ENCODE measurements at regions not wholly inside any gene's neighbourhood (a gene's known extent, or its start where the extent isn't known, plus 50 kb on each side); places are given as distances from the start of the nearest gene placed in this dataset.
A peak's percentile ranks its signal among the peaks of the same experiment; 100 is the strongest.

DNA sequence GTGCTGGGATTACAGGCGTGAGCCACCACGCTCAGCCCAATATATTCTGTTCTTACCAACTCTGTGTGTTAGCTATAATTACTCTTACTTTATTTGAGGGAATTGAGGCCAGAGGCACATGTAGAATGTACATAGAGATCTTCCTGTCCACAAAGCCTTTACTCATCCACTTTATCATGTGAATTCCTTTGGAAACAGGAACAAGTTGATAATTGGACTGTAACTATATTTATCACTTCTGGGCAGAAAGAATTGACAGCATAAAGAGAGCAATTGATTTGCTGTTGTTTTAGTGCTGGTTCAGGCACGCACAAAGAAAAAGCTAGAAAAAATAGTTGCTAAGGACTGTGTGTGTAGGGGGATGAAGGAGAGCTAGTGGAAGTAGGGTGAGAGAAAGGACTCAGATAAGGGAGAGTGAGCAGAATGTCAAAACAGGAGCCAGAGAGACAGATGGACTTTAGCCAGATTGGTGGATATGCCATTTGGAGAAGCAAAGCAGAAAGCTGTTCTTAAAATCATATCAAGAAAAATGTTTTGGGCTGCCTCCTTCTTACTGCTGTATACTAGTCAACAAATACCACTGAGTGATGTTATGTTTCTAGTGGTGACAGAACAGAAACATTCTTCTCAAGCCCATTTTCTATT lies 929.8 kb upstream of the CNTN5 start:
- DNase-seq = peak; percentile 29

DNA sequence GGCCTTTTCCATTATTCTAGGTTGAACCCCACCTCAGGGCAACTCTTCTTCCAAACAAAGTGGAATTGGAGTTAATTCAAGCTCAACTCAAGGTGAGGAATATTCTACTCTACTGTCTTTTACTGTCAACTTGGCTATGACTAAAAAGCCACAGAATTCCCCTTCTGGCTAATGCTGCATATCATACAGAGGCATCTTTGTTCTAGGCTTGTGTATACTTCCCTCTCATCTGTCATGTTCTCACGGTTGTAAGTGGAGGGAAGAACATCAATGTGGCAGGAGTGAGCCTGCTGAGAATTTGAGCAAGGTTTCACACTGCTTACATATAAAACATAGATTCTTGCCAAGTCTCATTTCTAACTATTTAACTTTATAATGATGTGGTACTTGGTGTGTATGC lies 921.4 kb upstream of the CNTN5 start:
- DNase-seq = no peak

DNA sequence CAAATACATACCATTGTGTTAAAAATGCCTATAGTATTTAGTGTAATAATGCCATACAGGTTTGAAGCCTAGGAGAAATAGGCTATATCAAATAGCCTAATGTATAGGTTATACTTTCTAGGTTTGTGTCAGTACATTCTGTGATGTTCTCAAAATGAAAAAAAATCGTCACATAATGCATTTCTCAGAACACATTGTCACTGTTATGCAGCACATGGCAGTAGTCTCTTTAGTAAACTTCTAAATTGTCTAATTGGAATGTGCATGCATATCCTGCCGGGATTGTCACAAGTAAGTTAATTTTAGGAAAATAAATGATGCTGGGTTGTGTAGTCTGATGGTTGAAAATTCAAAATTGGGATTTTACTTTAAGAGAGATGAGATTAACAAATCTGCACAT lies 920.1 kb upstream of the CNTN5 start:
- DNase-seq = no peak

DNA sequence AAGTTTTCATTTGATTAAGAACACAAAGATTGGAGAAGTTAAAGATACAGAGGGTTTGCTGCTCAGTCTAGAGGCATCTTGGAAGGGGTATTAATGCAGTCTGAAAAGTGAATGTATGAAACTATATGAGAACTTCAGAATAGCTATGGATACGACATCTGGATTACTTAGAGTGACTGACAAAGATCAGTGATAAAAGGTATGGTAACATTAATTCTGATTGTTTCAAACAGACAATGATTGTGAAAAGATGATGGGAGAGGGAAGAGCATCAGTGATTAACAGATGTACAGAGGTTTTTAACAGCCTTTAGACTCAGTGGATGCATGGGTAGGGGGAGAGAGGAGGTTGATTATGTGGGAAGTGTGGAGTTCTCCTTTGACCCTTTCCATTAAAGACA lies 919.4 kb upstream of the CNTN5 start:
- DNase-seq = no peak

DNA sequence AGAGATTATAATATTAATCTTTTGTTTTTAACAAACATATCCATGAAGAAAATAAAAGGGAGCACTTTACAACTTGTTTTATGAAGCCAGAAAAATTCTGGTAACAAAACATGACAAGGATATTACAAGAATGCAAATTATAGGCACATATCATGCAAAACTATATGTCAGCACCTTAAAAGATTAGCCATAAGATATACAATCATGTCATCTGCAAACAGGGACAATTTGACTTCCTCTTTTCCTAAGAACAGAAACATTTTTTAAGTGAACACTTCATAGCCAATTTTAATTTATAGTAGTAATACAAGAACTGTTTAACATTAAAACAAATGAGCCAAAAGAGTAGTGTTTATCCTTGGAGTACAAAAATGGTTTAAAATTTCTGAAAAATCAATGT lies 916.5 kb upstream of the CNTN5 start:
- DNase-seq = peak; percentile 45

DNA sequence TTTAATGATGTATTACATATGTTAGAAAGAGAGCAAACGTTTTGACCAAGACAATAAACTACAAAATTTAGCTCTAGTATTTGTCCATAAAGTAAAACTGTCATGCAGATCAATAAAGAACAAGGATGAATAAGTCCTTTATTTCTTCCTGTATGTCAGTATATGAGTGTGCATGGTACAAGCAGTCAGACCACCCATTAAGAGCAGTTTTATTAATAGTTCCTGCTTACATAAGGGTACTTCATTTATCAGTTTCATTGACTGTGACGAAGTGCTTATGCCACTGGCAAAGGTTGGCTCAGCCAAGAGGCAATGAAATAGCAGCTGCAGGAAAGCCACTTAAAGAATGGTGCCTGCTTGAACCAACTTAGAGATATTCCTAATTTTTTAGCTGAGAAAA lies 913.0 kb upstream of the CNTN5 start:
- no peak for DNase-seq

DNA sequence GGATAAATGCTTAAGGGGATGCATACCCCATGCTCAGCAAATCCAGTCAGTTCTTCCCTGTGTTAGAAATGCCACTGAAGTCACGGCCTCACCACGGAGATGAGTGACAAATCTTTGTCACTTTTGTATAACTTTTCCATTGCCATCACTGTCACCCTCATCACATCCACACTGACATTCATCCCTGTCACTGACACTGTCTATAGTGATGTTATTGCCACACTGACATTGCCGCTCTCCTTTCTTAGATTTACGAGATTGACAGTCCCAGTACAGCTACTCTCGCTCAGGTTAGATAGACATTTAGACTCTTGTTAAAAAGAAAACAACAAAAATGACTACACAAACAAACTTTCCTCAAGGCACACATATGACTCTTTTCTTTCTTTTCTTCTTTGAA lies 910.7 kb upstream of the CNTN5 start:
- no peak for DNase-seq

DNA sequence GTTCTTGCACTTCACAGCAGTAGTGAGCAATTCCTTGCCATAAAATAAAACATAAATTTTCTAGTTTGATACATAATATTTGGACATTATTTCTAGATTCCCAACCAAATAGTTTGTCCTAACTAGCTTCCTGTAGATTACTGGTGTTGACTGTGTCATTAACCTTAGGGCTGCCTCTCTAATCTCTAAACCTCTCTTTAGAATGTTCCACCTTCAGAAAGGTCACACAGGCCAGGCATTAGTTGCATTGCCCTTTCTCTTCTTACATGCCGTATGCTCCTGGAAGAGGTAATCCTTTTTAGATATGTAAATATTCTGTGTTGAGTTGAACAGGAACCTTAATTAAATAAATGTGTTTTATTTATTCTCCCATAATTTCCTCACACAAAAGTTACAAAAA lies 904.9 kb upstream of the CNTN5 start:
- no peak for DNase-seq

DNA sequence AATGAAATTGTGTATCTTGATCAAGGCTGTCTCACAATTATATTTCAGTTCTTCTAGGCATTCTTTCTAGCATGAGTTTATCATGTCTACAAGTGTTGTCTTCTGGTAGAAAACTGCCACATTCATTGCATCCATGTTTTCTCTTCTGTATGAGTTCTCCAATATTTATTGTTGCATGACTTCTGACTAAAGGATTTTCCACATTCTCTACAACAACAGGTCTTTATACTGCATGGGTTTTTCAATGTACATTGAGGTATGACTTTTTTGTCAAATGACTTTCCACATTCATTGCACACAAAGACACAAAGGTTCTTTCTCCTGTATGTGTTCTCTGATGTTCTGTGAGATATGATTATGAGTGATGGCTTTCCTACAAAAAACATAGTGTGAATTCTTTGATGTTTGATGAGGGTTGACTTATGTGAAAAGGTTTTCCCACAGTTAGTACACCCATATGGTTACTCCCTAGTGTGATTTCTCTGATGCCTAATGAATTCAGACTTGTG lies 890.6 kb upstream of the CNTN5 start:
- DNase-seq = no peak

DNA sequence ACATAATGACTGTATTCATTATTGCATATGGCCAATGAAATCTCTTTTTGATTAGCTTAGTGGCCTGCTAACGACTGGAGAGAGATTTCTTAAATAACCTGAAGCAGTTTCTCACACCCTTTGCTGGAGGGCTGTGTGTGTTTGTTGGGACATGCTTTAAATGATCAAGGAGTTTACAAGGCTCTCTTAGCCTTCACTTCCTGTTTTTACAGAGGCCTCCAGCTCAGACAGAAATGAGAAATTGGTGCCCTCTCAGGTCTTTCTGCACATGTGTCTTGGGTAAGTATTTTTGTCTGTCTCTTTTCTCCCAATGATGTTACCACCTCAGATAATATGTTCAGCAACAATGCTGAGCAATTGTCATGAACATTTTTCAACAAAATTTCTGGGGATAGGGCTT lies 884.4 kb upstream of the CNTN5 start:
- peak; percentile 22 for DNase-seq

DNA sequence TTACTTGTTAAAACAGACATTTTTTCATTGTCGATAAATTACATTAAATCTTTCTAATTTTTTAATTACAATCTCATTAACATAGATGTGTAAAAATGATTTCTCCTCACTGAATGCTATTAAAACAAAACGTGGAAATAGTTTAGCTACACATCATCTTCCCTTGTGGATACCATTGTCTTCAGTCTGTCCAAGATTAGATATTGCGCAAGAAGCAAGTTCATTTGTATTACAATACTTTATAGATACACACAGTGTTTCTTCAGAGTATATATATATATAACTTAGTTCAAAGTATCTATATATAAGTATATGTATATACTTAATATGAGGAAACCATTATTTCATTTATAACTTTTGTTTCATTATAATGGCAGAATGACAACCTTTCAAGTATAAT lies 883.3 kb upstream of the CNTN5 start:
- DNase-seq = peak; percentile 9

DNA sequence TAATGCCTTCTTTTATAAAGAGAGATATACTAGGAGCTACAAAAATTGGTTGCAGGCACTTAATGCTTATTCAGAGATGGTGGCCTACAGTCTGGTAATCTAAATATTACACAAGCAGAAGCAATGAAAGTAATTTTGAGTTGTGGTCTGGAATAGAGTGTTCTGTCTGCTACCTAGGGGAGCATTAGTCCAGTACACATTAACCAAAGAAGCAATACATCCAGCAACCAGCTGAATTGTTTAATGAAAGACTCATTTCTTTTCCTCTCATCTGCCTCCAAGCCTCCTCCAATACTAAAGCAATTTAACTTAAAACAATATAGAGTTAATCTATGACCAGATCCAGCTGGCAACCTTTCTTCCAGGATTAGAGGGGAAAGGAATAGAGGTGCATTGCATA lies 877.1 kb upstream of the CNTN5 start:
- DNase-seq = no peak

DNA sequence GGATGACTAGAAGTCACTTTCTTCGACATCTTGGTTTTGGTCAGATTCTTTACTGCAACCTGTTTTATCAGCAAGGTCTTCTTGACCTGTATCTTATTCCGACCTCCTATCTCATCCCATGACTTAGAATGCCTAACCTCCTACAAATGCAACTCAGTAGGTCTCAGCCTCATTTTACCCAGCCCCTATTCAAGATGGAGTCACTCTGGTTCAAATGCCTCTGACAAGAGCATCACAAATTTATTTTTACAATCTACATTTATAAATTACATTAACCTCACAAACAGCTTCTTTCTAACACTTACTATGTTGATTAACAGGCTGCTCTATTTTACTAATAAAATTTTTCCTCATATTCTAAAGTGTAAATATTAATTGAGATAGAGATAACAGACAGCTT lies 867.0 kb upstream of the CNTN5 start:
- DNase-seq = no peak

DNA sequence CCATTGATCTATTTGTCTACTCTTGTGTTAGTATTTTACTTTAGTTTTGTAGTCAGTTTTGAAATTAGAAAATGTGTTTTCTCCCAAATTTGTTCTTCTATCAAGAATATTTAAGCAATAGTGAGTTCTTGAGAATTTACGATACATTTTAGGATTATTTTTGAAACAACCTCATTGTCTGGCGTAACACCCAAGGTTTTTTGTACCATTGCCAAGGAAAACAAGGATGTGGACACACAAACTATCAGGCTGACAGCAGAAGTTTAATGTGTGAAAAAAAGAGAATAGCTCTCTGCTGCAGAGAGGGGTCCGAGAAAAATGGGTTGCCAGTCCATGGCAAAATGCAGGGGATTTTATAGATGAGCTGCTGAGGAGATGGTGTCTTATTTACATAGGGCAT lies 865.1 kb upstream of the CNTN5 start:
- no peak for DNase-seq

DNA sequence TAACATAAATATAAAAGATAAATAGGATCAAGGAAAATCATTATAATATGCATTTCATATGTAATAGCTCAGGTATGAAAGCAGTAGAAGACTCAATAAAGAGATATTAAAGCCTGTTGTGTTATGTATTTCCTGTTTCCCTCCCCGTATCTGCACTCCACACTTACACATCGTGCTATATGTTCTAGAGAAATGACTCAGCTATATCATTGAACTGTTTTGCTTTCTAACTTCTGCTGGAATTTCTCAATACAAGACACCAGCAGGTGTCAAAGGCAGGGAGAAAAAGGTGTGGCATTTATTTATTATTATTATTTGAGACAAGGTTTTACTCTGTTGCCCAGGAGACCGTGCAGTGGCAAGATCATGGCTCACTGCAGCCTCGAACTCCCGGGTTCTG lies 842.8 kb upstream of the CNTN5 start:
- peak; percentile 33 for DNase-seq

DNA sequence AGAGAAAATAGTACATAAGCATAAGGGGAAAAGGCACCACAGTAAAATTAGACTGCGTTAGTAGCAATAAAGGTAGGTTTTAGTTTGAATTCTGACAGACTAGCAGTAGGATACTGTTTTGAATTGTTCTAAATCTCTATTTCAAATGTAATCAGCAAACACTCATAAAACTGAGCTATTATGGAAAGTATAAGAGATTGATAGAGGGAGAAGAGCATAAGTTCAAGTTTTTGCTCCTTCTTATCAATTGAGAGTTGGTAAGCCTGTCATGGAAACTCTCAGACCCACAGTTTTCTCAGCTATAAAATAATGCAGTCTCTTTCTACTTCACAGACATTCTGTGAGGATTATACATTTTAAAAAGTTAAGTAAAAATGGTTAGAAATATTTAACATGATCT lies 840.2 kb upstream of the CNTN5 start:
- DNase-seq = peak; percentile 24

DNA sequence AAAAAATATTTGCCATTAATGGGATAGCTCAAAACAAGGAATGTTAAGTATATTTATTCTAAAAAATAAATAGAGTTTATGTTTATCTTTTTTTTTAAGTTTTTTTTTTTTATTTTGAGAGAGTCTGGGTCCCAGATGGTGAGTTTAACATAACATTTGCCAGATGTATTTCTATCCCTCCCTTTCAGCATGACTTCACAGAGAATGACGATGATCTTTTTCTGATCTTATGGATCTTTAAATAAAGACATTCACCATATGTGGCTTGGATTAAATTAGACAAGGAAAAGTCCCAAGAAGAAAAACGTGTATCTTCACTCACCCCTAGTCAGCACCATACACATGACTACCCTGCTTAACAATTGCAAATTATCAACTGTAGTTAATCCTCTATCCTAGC lies 839.8 kb upstream of the CNTN5 start:
- no peak for DNase-seq

DNA sequence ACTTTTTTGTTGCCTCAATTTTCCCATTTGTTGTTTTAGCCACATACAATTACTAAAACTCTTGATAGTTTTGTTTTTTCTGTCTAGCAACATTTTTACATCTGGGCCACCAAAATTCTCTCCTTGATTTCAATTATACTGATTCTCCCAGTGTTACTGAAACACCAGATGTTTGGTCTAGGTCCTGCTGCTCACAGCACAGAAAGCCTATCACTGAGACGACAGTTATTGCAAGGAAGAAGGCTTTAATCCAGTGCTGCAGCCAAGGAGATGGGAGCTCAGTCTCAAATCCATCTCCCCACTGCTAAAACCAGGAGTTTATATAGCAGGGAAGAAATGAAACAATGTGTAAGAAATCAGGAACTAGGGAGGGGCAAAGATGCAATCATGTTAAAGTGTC lies 837.7 kb upstream of the CNTN5 start:
- DNase-seq = peak; percentile 71

DNA sequence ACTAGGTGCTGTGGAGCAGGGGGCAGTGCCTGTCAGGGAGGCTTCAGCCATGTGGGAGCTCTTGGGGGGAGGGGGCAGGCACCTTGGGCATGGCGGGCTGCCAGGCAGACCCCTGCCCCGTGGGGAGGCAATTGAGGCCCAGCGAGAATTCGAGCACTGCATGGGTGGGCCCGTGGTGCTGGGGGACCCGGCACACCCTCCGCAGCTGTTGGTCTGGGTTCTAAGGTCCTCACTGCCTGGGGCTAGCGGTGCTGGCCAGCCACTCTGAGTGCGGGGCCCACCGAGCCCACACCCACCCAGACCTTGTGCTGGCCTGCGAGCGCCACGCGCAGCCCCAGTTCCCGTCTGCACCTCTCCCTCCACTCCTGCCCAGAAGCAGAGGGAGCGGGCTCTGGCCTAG lies 835.5 kb upstream of the CNTN5 start:
- DNase-seq = no peak

DNA sequence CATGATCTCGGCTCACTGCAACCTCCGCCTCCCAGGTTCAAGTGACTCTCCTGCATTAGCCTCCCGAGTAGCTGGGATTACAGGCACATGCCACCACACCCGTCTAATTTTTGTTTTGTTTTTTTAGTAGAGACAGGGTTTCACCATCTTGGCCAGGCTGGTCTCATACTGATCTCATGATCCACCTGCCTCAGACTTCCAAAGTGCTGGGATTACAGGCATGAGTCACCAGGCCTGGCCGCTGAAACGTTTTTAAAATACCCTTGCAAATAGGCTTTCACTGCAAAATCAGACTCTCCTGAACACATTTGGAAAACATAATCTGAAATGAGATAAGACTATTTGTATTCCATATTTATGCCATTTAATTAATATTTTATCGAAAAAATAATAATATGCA lies 826.1 kb upstream of the CNTN5 start:
- no peak for DNase-seq

DNA sequence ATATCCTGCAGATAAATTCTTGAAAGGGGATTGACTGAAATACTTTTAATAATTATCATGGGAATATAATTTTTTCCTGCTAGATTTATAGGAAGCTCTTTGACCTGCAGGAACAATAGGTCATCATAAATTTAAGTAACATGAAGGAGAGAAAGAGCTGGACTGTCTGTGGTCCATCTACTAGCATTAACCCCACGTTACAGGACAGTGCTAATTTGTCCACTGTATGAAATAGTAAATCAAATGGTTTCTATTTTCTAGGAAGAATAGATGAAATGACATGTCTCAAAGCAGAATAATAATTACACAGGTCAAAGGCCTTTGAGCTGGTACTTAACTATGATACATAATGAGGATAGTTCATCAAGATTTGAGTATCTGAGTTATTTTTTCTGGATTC lies 825.4 kb upstream of the CNTN5 start:
- DNase-seq = no peak

DNA sequence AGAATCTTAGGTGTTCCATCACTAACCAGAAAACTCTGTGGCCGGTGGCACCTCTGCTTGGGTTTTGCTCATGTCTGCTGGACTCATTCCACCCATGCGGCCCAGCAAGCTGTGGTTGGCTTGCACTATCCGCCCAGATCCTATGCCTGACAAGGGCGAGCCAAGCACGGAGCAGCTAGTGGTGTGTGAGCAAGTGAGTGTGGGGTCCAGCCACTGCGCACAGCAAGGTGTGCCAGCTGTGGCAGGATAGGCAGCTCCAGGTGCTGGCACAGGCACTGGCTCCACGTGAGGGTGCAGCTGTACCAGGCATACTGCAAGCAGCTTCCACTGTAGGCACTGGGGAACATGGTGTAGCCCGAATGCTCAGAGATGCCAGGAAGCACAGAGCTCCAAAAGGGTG lies 813.7 kb upstream of the CNTN5 start:
- DNase-seq = no peak

DNA sequence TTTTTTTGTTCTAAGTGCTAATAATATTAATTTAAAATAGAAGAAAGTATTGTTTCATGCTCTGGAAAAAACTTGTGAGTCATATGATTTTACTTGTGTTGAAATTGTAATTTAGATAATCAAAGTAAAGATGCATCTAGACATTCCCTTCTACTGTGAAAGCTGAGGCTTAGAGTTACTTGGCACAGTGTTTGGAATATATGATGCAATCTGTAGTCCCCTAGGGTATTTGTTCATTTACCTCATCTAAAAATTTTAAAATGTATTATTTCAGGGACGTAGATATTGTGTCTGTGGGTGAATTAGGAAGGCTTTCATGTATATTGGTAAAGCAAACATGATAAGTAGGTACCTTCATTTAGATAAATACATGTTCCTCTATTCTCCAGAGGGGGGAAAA lies 793.5 kb upstream of the CNTN5 start:
- DNase-seq = no peak

DNA sequence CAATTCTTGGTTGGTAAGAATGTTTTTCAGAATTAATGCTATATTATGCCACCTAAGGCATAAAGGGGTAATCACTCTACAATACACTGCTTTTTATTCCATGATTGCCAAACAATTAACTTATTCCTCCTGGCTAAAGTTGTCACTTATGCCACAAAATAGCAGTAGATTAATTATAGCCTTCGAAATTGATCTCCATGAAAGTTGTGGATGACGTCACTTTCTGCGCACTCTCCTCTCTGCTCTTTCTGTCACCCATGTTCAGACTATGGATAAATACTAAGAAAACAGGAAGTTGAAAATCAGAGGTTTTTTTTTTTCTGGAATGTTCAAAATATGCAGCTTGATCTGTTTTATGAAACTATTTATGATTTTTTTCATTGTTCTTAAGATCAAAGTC lies 790.1 kb upstream of the CNTN5 start:
- DNase-seq = no peak

DNA sequence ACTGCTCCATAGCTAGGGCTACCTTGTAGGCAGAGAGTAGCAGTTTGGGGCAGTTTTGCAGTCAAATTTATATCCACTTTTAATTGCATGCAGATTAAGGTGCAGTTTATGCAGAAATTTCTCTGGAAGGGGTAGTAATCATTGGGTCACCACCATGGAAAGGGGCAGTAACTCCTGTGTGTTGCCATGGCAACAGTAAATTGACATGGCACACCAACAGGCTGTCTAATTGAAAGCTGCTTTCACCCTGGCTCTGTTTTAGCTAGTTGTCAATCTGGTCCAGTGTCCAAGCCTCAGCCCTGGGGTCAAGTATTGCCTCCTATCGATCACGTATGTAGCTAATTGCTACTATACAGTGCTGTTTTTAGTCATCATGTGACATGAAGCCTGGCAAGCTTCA lies 786.1 kb upstream of the CNTN5 start:
- DNase-seq = no peak

DNA sequence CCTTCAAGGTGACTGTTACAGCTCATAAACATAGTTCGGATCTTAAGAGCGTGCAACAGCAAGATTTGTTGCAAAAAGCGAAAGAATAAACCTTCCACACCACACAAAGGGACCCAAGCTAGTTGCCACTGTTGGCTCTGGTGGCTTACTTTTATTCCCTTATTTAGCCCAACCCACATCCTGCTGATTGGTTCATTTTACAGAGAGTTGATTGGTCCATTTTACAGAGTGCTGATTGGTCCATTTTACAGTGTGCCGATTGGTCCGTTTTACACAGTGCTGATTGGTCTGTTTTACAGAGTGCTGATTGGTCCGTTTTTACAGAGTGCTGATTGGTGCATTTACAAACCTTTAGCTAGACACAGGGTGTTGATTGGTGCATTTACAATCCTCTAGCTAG lies 776.9 kb upstream of the CNTN5 start:
- no peak for DNase-seq

All from OCI-M1 (cell line).